GM12878 (cell line): ENCODE measurements at regions not wholly inside any gene's neighbourhood (a gene's known extent, or its start where the extent isn't known, plus 50 kb on each side); places are given as distances from the start of the nearest gene placed in this dataset.
A peak's percentile ranks its signal among the peaks of the same experiment; 100 is the strongest.

Source experiments
- BHLHE40 ChIP-seq, 2 experiments: fragments of 450-650 bp in 1 of 2; IDR thresholded peaks; 2 replicates each; pipeline ENCODE4 v1.6.1; 2011 to 2017; ENCODE audit warnings: low read depth in 2 of 2, borderline replicate concordance in 1 of 2, improper control_type of control experiment in 1 of 2, low read length in 1 of 2, mild to moderate bottlenecking in 1 of 2
- EGR1 ChIP-seq, 2 experiments: IDR thresholded peaks; 1 replicate in 1 of 2; 2 replicates in 1 of 2; pipeline ENCODE4 v1.6.1; 2011 to 2012; ENCODE audit warnings: low read depth in 2 of 2, low read length in 2 of 2, borderline replicate concordance in 1 of 2, mild to moderate bottlenecking in 1 of 2, moderate library complexity in 1 of 2
- HCFC1 ChIP-seq: fragments of 150-350 bp; IDR thresholded peaks from 2 replicates; pipeline ENCODE4 v1.6.1; 2014; ENCODE audit warnings: low read length
- IKZF1 ChIP-seq: fragments of 450-650 bp; conservative IDR thresholded peaks from 2 replicates; pipeline ENCODE4 v1.6.1; 2017; ENCODE audit warnings: antibody characterized with exemption, mild to moderate bottlenecking
- IKZF2 ChIP-seq, 2 experiments: fragments of 450-650 bp; IDR thresholded peaks; 2 replicates each; pipeline ENCODE4 v1.6.1; 2017; ENCODE audit warnings: mild to moderate bottlenecking in 2 of 2, moderate library complexity in 2 of 2
- KDM1A ChIP-seq: fragments of 200-600 bp; sonication (generic); IDR thresholded peaks from 2 replicates; pipeline ENCODE4 v1.6.1; 2016; ENCODE audit warnings: borderline replicate concordance
- NFYA ChIP-seq: IDR thresholded peaks from 2 replicates; pipeline ENCODE4 v1.6.1; 2011; ENCODE audit warnings: low read depth, mild to moderate bottlenecking, low read length, improper control_type of control experiment, borderline replicate concordance
- NR2F1 ChIP-seq: fragments of 450-650 bp; conservative IDR thresholded peaks from 2 replicates; pipeline ENCODE4 v1.6.1; 2017; ENCODE audit warnings: mild to moderate bottlenecking
- POU2F2 ChIP-seq: IDR thresholded peaks from 3 replicates; pipeline ENCODE4 v1.6.1; 2011; ENCODE audit warnings: low read depth, mild to moderate bottlenecking, low read length, borderline replicate concordance
- RAD21 ChIP-seq: IDR thresholded peaks from 2 replicates; pipeline ENCODE4 v1.6.1; 2011; ENCODE audit warnings: mild to moderate bottlenecking, low read depth, low read length, moderate library complexity; ENCODE audit not compliant: insufficient read depth
- RBBP5 ChIP-seq: fragments of 200-600 bp; sonication (generic); conservative IDR thresholded peaks from 2 replicates; pipeline ENCODE4 v1.6.1; 2016
- RUNX3 ChIP-seq: IDR thresholded peaks from 2 replicates; pipeline ENCODE4 v1.6.1; 2012; ENCODE audit warnings: low read length, inconsistent platforms
- SMARCA5 ChIP-seq: fragments of 450-650 bp; IDR thresholded peaks from 2 replicates; pipeline ENCODE4 v1.6.1; 2017; ENCODE audit warnings: mild to moderate bottlenecking
- SMC3 ChIP-seq: IDR thresholded peaks from 2 replicates; pipeline ENCODE4 v1.6.1; 2011; ENCODE audit warnings: low read length, improper control_type of control experiment, borderline replicate concordance
- SP1 ChIP-seq: IDR thresholded peaks from one replicate; pipeline ENCODE4 v1.6.1; 2011; ENCODE audit warnings: low read depth, low read length
- TARDBP ChIP-seq: IDR thresholded peaks from 2 replicates; pipeline ENCODE4 v1.6.1; 2016; ENCODE audit warnings: borderline replicate concordance
- YY1 ChIP-seq: IDR thresholded peaks from 2 replicates; pipeline ENCODE4 v1.6.1; 2011; ENCODE audit warnings: low read depth, mild to moderate bottlenecking, low read length
- TF ChIP-seq, protein P1 (sequence below): fragments of 150-350 bp; IDR thresholded peaks from 2 replicates; pipeline ENCODE4 v1.6.1; 2016; ENCODE audit warnings: low read depth, low read length
- TF ChIP-seq, protein P2 (sequence below), 3 experiments: IDR thresholded peaks in 2 of 3; conservative IDR thresholded peaks in 1 of 3; 2 replicates each; pipeline ENCODE4 v1.5.1; 2011; ENCODE audit warnings: low read depth in 3 of 3, low read length in 3 of 3, mild to moderate bottlenecking in 3 of 3, control low read depth in 2 of 3, moderate library complexity in 2 of 3, inconsistent platforms in 1 of 3, mixed read lengths in 1 of 3; ENCODE audit not compliant: control insufficient read depth in 2 of 3, insufficient read depth in 1 of 3; ENCODE audit errors: extremely low read depth in 1 of 3
- TF ChIP-seq, protein P3 (sequence below): fragments of 450-650 bp; IDR thresholded peaks from 2 replicates; pipeline ENCODE4 v1.6.1; 2017; ENCODE audit warnings: mild to moderate bottlenecking, moderate library complexity
- TF ChIP-seq, protein P4 (sequence below): fragments of 450-650 bp; IDR thresholded peaks from 2 replicates; pipeline ENCODE4 v1.6.1; 2016; ENCODE audit warnings: mild to moderate bottlenecking

DNA sequence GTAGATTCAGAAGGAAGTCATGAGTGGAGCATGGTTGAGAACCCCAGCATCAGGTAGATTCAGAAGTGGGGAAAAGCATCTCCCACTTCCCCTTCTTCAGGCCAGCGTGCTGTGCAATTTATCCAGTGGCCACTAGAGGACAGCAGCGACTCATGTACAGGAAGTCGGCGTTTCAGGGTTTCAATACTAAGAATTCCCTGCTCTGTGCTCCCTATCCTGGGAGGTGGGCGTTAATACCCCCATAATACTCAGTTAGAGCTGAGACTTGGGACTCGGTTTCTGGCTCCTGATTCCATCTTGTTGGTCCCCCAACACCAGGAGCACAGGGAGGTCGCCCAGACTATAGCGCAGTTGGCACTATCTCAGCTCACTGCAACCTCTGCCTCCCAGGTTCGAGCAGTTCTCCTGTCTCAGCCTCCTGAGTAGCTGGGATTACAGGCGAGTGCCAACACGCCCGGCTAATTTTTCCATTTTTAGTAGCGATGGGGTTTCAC lies 75.3 kb upstream of the AMZ2 start (continued):
- TF ChIP-seq EGR1 (IDR thresholded peaks at IDR 0.05; ENCODE audit: borderline replicate concordance in 1 of 2, low read depth in 2 of 2, low read length in 2 of 2) (no peak), SP1 (peak; percentile 27), IKZF2 (IDR thresholded peaks at IDR 0.05) (peak in 1 of 2 experiments; percentile 42; a peak in 1 of 4 replicates), RUNX3 (peak; percentile 19; the same call in 1 of the 2 replicates), RBBP5 (no peak), YY1 (peak; percentile 65; the same call in 1 of the 2 replicates), KDM1A (no peak), HCFC1 (no peak), BHLHE40 (IDR thresholded peaks at IDR 0.05; ENCODE audit: borderline replicate concordance in 1 of 2, low read depth in 2 of 2, low read length in 1 of 2) (0 out of 4 replicates have a peak, but pooled peaks of 1 of the 2 experiments have one; percentile 22), TARDBP (no peak), SMC3 (peak; percentile 89), IKZF1 (peak; percentile 39; the same call in 1 of the 2 replicates), RAD21 (peak; percentile 94), NFYA (no peak), SMARCA5 (peak; percentile 80), POU2F2 (0 out of 3 replicates have a peak, but pooled peaks have one; percentile 48), NR2F1 (no peak)
- TF ChIP-seq, protein P1, sequence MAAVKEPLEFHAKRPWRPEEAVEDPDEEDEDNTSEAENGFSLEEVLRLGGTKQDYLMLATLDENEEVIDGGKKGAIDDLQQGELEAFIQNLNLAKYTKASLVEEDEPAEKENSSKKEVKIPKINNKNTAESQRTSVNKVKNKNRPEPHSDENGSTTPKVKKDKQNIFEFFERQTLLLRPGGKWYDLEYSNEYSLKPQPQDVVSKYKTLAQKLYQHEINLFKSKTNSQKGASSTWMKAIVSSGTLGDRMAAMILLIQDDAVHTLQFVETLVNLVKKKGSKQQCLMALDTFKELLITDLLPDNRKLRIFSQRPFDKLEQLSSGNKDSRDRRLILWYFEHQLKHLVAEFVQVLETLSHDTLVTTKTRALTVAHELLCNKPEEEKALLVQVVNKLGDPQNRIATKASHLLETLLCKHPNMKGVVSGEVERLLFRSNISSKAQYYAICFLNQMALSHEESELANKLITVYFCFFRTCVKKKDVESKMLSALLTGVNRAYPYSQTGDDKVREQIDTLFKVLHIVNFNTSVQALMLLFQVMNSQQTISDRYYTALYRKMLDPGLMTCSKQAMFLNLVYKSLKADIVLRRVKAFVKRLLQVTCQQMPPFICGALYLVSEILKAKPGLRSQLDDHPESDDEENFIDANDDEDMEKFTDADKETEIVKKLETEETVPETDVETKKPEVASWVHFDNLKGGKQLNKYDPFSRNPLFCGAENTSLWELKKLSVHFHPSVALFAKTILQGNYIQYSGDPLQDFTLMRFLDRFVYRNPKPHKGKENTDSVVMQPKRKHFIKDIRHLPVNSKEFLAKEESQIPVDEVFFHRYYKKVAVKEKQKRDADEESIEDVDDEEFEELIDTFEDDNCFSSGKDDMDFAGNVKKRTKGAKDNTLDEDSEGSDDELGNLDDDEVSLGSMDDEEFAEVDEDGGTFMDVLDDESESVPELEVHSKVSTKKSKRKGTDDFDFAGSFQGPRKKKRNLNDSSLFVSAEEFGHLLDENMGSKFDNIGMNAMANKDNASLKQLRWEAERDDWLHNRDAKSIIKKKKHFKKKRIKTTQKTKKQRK, result no peak
- TF ChIP-seq, protein P2, sequence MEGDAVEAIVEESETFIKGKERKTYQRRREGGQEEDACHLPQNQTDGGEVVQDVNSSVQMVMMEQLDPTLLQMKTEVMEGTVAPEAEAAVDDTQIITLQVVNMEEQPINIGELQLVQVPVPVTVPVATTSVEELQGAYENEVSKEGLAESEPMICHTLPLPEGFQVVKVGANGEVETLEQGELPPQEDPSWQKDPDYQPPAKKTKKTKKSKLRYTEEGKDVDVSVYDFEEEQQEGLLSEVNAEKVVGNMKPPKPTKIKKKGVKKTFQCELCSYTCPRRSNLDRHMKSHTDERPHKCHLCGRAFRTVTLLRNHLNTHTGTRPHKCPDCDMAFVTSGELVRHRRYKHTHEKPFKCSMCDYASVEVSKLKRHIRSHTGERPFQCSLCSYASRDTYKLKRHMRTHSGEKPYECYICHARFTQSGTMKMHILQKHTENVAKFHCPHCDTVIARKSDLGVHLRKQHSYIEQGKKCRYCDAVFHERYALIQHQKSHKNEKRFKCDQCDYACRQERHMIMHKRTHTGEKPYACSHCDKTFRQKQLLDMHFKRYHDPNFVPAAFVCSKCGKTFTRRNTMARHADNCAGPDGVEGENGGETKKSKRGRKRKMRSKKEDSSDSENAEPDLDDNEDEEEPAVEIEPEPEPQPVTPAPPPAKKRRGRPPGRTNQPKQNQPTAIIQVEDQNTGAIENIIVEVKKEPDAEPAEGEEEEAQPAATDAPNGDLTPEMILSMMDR (IDR thresholded peaks at IDR 0.05 in 2 of 3, conservative IDR thresholded peaks at IDR 0.05 in 1 of 3; ENCODE audit: control insufficient read depth in 2 of 3, extremely low read depth in 1 of 3, insufficient read depth in 1 of 3, low read depth in 3 of 3, low read length in 3 of 3), result peak; percentile 78 to 99 (median 96)
- TF ChIP-seq, protein P3, sequence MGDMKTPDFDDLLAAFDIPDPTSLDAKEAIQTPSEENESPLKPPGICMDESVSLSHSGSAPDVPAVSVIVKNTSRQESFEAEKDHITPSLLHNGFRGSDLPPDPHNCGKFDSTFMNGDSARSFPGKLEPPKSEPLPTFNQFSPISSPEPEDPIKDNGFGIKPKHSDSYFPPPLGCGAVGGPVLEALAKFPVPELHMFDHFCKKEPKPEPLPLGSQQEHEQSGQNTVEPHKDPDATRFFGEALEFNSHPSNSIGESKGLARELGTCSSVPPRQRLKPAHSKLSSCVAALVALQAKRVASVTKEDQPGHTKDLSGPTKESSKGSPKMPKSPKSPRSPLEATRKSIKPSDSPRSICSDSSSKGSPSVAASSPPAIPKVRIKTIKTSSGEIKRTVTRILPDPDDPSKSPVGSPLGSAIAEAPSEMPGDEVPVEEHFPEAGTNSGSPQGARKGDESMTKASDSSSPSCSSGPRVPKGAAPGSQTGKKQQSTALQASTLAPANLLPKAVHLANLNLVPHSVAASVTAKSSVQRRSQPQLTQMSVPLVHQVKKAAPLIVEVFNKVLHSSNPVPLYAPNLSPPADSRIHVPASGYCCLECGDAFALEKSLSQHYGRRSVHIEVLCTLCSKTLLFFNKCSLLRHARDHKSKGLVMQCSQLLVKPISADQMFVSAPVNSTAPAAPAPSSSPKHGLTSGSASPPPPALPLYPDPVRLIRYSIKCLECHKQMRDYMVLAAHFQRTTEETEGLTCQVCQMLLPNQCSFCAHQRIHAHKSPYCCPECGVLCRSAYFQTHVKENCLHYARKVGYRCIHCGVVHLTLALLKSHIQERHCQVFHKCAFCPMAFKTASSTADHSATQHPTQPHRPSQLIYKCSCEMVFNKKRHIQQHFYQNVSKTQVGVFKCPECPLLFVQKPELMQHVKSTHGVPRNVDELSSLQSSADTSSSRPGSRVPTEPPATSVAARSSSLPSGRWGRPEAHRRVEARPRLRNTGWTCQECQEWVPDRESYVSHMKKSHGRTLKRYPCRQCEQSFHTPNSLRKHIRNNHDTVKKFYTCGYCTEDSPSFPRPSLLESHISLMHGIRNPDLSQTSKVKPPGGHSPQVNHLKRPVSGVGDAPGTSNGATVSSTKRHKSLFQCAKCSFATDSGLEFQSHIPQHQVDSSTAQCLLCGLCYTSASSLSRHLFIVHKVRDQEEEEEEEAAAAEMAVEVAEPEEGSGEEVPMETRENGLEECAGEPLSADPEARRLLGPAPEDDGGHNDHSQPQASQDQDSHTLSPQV, result 0 out of 2 replicates have a peak, but pooled peaks have one; percentile 15
- TF ChIP-seq, protein P4, sequence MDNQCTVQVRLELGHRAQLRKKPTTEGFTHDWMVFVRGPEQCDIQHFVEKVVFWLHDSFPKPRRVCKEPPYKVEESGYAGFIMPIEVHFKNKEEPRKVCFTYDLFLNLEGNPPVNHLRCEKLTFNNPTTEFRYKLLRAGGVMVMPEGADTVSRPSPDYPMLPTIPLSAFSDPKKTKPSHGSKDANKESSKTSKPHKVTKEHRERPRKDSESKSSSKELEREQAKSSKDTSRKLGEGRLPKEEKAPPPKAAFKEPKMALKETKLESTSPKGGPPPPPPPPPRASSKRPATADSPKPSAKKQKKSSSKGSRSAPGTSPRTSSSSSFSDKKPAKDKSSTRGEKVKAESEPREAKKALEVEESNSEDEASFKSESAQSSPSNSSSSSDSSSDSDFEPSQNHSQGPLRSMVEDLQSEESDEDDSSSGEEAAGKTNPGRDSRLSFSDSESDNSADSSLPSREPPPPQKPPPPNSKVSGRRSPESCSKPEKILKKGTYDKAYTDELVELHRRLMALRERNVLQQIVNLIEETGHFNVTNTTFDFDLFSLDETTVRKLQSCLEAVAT, result 0 out of 2 replicates have a peak, but pooled peaks have one; percentile 26
